Left kidney (tissue), 1 donor: ENCODE measurements at regions not wholly inside any gene's neighbourhood (a gene's known extent, or its start where the extent isn't known, plus 50 kb on each side); places are given as distances from the start of the nearest gene placed in this dataset.
"Not testable (repeated sequence)": the region's sequence is repeated elsewhere in the genome, so short reads cannot be mapped to it uniquely, and the experiment has no call there.

ENCODE experiments used
- DNase-seq: peaks from one replicate; pipeline ENCODE4 v3.0.0-alpha.2; 2013

DNA sequence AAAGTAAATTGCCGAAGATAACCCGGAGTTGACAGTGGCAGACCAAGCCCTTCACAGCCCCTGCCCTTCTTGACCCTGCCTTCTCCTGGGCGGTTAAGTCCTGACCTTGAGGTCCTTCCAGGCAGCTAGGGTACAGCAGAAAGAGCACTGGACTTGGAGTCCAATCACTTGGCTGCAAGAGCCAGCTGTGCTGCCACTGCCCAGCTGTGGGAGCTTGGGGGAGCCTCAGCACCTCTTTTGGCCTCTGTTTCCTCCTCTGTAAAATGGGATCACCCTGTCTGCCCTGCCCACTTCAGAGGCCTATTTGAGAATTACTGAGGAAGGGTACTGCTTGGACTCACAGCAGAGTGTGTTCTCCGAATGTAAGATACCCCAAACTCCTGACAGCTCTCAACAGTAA lies 66.2 kb upstream of the SMAD6 start:
- DNase-seq: no peak

DNA sequence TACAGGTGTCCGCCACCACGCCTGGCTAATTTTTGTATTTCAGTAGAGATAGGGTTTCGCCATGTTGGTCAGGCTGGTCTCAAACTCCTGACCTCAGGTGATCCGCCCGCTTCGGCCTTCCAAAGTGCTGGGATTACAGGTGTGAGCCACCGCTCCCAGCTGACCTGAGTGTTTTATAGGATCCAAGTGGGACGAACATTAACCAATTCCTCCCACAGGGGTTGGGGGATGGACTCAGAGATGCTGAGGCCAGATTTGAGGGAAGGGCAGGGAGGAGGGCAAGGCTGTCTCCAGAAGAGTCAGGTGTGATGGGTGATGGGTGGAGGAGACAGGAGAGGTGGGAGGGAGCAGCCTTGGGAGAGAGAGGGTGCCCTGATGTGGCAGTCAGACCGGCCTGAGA lies 65.0 kb upstream of the SMAD6 start:
- not testable (repeated sequence) for DNase-seq

DNA sequence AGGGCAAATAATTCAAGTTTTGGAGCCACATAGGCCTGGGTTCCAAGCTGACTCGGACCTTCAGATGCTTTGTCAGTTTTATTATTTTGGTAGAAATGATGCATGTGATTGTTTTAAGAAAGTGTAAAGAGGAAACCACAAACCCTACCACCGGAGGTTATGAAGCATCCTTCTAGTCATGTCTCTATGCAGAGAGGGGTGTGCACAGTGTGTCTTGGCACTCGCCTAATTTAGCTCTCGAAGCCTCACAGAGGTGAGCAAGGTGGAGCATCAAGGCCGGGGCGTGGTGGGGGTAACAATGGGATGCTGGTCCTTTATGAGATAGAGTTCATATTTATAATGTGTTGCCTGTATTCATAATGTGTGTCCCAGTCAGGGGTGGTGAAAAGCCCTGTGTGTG lies 63.7 kb upstream of the SMAD6 start:
- no peak for DNase-seq

DNA sequence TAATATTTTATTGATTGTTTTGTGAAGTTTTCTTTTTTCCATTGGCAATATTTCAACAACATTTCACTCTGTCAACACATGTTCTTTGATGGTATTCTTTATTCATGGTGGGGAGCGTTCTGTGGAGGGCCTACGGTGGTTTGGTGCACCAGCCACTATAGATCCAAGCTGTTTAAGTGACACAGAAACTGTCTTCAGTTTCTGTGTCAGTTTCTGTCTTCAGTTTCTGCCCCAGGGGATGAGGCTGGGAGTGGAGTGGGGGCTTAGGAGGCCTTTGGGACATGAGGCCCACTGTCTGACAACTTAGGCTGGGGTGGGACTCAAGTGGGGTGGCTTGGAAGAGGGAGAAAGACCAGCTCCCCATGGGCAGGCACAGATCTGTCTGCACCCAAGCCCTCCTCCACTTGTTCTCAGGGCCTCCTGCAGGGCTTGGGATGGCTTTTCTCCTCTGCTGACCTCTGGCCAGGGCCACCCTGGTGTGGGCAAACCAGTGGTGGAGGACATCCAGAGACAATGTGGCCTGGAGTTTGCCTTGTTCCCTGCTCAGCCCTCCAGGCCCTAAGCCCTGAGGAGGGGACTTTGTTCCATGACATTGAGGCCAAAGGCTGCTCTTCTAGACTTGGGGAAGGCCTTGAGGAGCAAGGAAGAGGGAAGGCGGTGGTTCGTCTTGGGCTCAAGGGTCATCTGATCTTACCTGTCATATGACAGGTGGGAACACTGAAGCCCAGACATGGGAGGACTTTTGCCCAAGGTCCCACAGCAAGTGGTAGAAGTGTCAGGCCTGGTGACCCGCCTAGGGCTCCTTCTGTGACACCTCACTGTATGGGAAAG lies 60.3 kb upstream of the SMAD6 start:
- DNase-seq: no peak

DNA sequence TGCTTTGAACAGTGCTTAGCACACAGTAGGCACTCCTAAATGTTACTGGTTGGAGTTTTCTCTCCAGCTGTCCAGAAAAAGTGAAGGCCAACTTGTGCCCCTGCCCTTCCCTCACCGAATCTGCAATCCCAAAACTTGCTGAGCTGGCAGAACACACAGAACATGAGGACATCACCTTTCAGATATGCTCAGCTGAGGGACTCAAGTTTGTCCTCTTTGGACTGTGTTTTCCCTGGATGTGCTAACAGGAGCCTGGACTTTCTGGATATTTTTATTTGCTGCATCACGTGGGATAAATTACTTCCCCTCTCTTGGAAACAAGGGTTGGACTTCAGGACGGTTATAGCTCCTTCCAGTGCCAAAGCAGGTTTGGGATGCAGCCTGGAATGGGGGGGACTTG lies 59.5 kb upstream of the SMAD6 start:
- DNase-seq: no peak

DNA sequence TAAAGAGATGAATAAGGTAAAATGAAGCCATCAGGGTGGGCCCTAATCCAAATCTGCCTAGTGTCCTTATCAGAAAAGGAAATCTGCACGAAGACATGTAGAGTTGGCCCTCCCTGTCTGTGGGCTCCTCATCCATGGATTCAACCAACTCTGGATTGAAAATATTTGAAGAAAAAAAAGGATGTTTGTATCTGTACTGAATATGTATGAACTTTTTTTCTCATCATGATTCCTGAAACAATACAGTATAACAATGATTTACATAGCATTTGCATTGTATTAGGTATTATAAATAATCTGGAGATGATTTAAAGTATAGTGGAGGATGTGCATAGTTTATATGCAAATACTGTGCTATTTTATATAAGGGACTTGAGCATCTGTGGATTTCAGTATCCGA lies 59.0 kb upstream of the SMAD6 start:
- no peak for DNase-seq

DNA sequence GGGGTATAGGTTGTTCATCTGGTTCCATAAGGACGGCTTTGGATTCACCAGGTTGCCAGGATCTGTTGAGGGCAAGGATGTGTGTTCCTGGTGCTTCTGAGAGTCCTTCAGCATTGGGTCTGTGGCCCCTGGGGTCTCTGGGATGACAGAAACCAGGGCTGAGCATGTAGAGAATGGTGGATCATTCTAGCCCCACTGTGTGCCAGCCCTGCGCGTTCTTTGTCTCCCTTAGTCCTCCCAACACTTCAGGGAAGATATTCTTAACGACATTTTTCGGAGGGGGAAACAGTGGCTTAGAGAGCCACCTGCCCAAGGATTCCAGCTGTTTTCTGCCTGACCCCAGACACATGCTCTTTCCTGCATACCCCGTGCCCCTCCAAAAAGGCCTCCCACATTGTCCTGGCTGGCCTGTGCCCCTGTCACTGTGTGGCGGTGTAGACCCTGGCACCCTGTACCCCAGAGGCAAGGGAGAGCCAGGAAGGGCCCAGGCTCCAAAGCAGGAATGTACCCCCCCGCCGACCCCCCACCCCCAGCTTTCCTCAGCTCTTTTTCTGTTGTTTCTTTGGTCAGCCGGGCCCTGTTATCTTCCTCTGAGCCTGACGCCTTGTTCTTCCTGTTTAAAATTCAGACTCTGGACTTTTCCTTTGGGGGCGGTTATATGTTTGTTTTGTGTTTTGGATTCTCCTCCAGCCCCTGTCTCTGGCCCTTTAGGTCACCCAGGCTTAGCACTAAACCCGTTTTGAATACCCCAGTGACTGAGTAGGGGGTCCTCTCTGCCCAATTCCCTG lies 57.8 kb upstream of the SMAD6 start:
- no peak for DNase-seq

DNA sequence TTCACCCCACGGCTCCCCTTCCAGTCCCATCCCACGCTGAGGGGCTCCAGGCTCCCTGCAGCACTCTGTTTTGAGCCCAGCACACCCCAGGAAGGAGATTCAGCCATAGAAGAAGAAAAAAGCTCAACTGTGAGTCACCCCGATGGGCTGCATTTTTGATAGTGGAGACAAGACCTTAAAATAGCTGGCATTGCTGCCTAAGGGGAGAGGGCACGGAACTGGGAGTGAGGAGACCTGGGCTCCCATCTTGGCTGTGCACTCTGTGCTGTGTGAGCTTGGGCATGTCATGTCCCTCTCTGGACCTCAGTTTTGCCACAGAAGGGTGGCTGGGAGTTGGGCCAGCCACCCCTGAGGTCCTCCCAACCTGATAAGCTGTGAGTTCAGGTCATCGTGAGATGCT lies 57.2 kb upstream of the SMAD6 start:
- DNase-seq: no peak

DNA sequence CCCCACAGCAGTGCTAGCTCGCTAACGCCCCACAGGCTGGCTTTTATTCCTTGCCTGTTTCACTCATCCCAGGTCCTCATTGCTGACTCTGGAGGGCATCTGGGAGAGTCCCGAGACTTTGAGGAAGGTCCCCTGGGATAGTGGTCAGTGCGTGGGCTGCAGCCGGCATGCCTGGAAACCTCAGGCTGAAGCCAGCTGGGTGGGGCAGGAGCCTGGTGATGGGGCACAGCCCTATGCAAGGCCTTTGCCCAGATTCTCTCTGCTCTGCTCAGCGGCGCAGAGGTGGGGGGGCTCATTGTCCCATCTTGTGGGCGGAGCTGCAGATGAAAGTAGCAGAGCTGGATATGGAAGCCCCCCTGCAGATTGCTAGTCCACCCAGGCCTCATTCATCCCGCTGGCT lies 55.7 kb upstream of the SMAD6 start:
- DNase-seq: no peak

DNA sequence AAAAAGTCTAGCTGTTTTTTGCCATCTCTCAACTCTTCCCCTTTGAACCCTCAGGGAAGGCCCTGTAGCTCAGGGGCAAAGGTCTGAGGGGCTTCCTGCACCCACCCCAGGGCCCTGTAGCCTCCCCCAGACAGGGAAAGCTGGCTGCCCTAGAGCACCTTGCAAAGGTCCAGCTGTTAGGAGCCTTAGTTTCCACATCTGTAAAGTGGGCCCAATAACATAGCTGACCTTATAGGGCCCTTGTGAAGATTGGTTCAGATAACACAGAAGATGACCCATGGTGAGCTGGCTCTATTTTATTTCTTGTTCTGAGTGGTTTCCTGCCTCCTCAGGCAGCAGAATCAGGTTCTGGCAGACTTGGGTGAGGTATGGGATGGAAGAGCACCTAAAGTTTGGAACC lies 55.2 kb upstream of the SMAD6 start:
- no peak for DNase-seq

DNA sequence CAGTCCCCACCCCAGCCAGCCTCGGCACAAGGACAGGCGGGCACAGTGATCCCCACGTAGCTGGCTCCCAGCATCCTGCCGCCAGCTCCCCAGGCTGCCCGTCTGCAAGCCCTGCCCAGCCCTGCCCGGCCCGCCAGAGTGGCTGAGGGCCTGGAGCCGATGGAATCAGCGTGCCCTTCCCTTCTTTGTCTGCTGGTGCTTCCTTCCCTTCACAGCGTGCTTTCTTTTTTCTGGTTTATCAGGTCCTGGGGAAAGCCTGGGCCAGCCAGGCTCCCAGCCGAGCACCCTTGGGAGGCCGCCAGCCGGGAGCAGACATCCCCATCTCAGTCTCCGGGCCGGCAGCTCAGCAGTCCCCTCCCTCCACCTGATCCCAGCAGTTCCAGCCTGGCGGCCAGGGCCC lies 54.7 kb upstream of the SMAD6 start:
- no peak for DNase-seq

DNA sequence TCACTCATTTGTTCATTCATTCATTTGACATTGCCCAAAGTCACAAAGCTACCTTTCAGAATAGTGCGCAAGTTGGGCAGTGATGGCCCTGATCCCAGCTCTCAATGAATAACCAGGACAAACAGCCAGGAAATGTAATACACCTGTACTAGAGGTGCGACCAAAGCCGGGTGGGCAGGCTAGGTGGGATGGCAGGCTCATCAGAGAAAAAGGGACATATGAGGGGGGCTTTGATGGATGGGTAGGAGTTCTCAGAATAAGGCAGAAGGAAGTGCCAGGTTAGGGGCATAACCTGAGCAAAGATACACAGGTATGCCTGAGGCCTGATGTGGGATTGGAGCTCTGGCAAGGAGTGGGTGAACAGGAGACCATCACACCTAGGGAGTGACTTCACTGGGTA lies 53.4 kb upstream of the SMAD6 start:
- DNase-seq: no peak

DNA sequence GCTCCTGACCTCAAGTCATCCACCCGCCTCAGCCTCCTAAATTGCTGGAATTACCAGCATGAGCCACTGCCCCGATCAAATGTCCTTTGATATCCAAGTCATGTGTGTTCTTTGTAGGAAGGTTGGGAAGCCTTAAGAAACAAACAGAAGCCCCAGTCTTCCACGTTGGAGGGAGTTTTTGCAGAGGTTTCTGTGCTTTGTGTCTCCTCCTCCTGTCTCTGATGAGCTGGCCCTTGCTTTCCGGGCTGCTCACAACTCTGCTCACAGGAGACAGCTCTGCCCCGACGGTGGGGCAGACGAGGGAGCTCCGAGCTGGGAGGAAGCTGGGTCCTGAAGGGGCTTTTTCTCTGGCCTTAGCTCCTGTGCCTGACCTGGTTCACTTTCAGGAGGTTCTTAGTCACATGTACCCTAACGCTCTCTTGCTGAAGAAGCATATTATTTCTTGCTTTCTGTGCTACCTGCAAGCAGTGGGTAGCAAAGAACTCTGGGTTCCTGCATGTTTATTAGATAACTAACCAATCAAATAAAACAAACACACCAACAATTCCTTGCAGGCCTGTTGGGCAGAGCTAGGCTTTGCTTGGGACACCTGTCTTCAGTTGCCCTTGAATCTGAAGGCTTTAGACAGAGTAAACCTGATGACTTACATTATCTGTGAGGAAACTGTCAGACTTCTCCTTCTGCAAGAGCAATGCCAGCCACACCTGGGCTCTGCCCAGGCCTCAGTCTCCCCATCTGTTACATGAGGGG lies 52.6 kb upstream of the SMAD6 start:
- DNase-seq: no peak

DNA sequence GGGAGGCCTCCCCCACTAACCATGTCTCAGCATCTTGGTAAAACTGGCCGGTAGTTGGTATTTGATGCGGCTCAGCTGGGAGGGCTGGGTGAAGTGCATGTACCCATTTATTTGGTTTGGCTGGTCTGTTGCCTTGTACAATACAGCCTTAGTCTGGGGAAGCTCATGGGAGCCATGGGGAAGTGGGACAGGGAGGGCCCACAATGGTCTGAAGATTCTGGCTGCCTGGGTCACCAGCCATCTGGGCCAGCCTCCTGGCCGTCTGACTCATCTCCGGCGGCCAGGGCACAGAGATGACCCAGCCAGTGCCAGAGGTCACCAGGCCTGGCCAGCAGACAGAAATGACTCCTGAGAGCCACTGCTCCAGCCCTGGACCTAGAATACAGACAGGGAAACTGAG lies 51.6 kb upstream of the SMAD6 start:
- DNase-seq: no peak

DNA sequence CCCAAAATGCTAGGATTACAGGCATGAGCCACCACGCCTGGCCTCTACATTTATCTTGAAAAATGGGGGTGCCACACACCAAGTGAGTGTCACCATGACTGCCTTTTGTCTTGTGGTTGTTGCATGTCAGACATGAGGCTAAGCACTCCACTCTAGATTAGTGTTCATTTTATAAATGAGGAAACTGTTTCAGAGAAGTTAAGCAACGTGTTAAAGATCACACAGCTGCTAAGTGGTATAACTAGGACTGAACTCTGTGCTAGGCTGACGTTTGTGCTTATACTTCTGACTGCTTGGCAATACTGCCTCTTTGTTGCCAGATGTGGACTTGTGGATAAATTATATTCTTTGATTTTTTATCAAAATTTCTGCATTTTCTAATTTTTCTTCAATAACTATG lies 50.8 kb upstream of the SMAD6 start:
- DNase-seq: no peak

DNA sequence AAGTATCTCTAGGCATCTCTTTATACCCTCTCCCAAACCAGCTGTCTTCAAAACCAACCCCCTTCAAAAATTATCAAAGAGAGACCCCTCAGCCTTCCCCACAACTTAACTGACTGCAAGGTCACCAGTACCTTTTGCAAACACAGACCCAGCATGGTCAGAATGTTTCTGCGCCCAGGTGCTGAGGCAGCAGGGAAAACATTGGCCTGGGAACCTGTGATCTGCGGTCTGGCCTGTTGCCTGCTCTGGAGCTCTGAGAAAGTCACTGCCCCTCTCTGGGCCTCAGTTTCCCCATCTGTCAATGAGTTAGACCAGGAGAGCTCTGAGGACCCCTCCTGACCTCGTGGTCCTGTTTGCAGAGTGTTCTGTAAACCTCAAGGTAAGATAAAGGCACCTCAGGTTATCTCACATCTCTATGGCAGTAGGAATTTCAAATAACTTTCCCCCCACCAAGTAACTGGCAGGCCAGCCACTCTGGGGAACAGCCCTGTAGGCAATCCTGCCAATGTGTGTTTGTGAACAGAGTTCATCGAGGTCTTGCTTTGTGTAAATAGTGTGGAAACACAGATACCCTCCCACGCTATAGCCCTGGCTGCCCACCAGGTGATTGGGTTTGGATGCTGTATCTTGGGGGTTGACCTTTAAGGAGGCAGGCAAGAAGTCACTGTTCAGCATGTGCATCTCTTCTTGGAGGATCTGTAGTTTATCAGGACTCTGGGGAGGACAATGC lies 50.0 kb upstream of the SMAD6 start:
- DNase-seq: no peak
